Peyer's patch (tissue), 4 donors: ENCODE measurements at regions not wholly inside any gene's neighbourhood (a gene's known extent, or its start where the extent isn't known, plus 50 kb on each side); places are given as distances from the start of the nearest gene placed in this dataset.

ENCODE experiments used
- POLR2A ChIP-seq, 2 donors: fragments of 450-650 bp; IDR thresholded peaks; one replicate each; pipeline ENCODE4 v1.5.1; 2017; ENCODE audit warnings: antibody characterized with exemption in 2 of 2, mild to moderate bottlenecking in 2 of 2, moderate library complexity in 2 of 2
- TF ChIP-seq, protein P1 (sequence below), 6 experiments: fragments of 450-650 bp in 4 of 6; fragments of 200-600 bp in 2 of 6; sonication (generic) in 1 of 6; IDR thresholded peaks; one replicate each; pipeline ENCODE4 v1.5.1; 2017 to 2019; ENCODE audit warnings: antibody characterized with exemption in 6 of 6, mild to moderate bottlenecking in 3 of 6, moderate library complexity in 1 of 6

DNA sequence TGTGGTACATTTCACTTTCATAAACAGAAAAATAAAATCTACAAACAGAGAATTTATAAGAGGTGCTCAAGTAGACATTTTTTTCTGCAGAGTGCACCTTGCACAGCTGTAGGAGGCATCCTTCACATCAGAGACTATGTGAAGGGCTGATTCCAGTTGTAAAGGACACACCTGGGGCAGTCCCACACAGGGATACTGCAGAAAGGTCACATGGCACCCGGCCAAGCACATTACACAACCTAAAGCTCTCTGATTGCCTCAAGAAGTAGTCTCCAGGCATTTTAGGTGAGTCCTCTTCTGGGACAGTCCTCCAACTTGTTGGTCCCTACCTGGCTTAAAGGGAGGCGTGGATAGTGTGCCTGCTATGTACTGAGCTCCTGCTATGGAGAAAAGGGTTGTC, 502.9 kb upstream of the NOX3 start:
- TF ChIP-seq, protein P1, sequence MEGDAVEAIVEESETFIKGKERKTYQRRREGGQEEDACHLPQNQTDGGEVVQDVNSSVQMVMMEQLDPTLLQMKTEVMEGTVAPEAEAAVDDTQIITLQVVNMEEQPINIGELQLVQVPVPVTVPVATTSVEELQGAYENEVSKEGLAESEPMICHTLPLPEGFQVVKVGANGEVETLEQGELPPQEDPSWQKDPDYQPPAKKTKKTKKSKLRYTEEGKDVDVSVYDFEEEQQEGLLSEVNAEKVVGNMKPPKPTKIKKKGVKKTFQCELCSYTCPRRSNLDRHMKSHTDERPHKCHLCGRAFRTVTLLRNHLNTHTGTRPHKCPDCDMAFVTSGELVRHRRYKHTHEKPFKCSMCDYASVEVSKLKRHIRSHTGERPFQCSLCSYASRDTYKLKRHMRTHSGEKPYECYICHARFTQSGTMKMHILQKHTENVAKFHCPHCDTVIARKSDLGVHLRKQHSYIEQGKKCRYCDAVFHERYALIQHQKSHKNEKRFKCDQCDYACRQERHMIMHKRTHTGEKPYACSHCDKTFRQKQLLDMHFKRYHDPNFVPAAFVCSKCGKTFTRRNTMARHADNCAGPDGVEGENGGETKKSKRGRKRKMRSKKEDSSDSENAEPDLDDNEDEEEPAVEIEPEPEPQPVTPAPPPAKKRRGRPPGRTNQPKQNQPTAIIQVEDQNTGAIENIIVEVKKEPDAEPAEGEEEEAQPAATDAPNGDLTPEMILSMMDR (IDR thresholded peaks at IDR 0.05): no peak
- TF ChIP-seq POLR2A (IDR thresholded peaks at IDR 0.05): no peak
